Transverse colon (tissue), 4 donors: ENCODE measurements at regions not wholly inside any gene's neighbourhood (a gene's known extent, or its start where the extent isn't known, plus 50 kb on each side); places are given as distances from the start of the nearest gene placed in this dataset.

Experiments used
- DNase-seq: peaks from one replicate; pipeline ENCODE4 v3.0.0-alpha.2; 2019
- H3K27ac ChIP-seq, 4 donors: fragments of 200-600 bp; sonication (generic); 2 replicates each; pipeline ENCODE4 v1.5.1; 2016 to 2018; ENCODE audit warnings: inconsistent platforms in 4 of 4
- H3K27me3 ChIP-seq: fragments of 200-600 bp; sonication (generic); 2 replicates; pipeline ENCODE4 v1.5.1; 2017; ENCODE audit warnings: inconsistent platforms
- H3K36me3 ChIP-seq, 4 donors: fragments of 200-600 bp; sonication (generic); 2 replicates each; pipeline ENCODE4 v1.5.1; 2017 to 2019; ENCODE audit warnings: inconsistent platforms in 4 of 4
- H3K4me1 ChIP-seq, 4 donors: fragments of 200-600 bp; sonication (generic); 2 replicates each; pipeline ENCODE4 v1.5.1; 2017 to 2020; ENCODE audit warnings: inconsistent platforms in 4 of 4
- H3K4me3 ChIP-seq, 4 donors: fragments of 200-600 bp; sonication (generic); 1 replicate in 1 of 4; 2 replicates in 3 of 4; pipeline versions ENCODE4 v1.5.1 to v1.6.1; 2017 to 2019; ENCODE audit warnings: inconsistent platforms in 4 of 4
- H3K9me3 ChIP-seq, 2 donors: fragments of 200-600 bp; sonication (generic); 2 replicates each; pipeline ENCODE4 v1.5.1; 2017 to 2019; ENCODE audit warnings: inconsistent platforms in 2 of 2
- EP300 ChIP-seq: sonication (generic); formaldehyde crosslinking; IDR thresholded peaks from one replicate; pipeline ENCODE4 v1.6.1; 2017; ENCODE audit warnings: antibody characterized with exemption, low read depth
- POLR2A ChIP-seq: fragments of 450-650 bp; IDR thresholded peaks from one replicate; pipeline ENCODE4 v1.6.1; 2016; ENCODE audit warnings: antibody characterized with exemption, mild to moderate bottlenecking, moderate library complexity
- POLR2AphosphoS5 ChIP-seq, 3 donors: sonication (generic); formaldehyde crosslinking; IDR thresholded peaks; one replicate each; pipeline ENCODE4 v1.6.1; 2016; ENCODE audit warnings: antibody characterized with exemption in 3 of 3
- WGBS, 2 donors: methylation state at CpG; one replicate each; pipeline ENCODE4 v1.1.5; 2018; ENCODE audit warnings: low coverage in 1 of 2; 5-methylcytosine and 5-hydroxymethylcytosine counted together
- in situ Hi-C, 4 donors: fragments of 200-750 bp; cut with MboI; loops; one replicate each; pipeline versions ENCODE4 v1.15.0 to v1.15.1; 2017; ENCODE audit warnings: low sequenced_read_pairs in 3 of 4, low pct_ligation_motif_present in 1 of 4, low pct_unique_long_range_greater_than_20kb in 1 of 4
- intact Hi-C: fragments of 100-400 bp; cut with DNase I; formaldehyde crosslinking; loops from one replicate; pipeline ENCODE4 v1.15.1; 2023; ENCODE audit warnings: low total_unique reads
- TF ChIP-seq, protein P1 (sequence below), 5 experiments: fragments of 200-600 bp in 3 of 5; fragments of 450-650 bp in 2 of 5; sonication (generic) in 3 of 5; IDR thresholded peaks; 1 replicate in 2 of 5; 2 replicates in 3 of 5; pipeline ENCODE4 v1.5.1; 2016 to 2017; ENCODE audit warnings: antibody characterized with exemption in 5 of 5, inconsistent platforms in 3 of 5, mild to moderate bottlenecking in 2 of 5, moderate library complexity in 1 of 5

- no peak overlapping the region for H3K4me3 ChIP-seq
- in situ Hi-C loops, result no loop called here
- intact Hi-C loops, result no loop called here
- no peak overlapping the region for H3K27ac ChIP-seq
- no peaks in the 10 kb centered on the region for H3K36me3 ChIP-seq
- H3K9me3 ChIP-seq, result peaks cover 3 to 6% of the 10 kb centered on the region in 2 donors
- WGBS, 2 donors, result 51 to 71% methylated on average over 1 to 2 of the region's 2 CpGs
- H3K4me1 ChIP-seq, result no peaks in the 10 kb centered on the region
- TF ChIP-seq, protein P1, sequence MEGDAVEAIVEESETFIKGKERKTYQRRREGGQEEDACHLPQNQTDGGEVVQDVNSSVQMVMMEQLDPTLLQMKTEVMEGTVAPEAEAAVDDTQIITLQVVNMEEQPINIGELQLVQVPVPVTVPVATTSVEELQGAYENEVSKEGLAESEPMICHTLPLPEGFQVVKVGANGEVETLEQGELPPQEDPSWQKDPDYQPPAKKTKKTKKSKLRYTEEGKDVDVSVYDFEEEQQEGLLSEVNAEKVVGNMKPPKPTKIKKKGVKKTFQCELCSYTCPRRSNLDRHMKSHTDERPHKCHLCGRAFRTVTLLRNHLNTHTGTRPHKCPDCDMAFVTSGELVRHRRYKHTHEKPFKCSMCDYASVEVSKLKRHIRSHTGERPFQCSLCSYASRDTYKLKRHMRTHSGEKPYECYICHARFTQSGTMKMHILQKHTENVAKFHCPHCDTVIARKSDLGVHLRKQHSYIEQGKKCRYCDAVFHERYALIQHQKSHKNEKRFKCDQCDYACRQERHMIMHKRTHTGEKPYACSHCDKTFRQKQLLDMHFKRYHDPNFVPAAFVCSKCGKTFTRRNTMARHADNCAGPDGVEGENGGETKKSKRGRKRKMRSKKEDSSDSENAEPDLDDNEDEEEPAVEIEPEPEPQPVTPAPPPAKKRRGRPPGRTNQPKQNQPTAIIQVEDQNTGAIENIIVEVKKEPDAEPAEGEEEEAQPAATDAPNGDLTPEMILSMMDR (IDR thresholded peaks at IDR 0.05), result no peak
- TF ChIP-seq POLR2AphosphoS5 (IDR thresholded peaks at IDR 0.05), result no peak
- no peak for TF ChIP-seq POLR2A
- no peak for TF ChIP-seq EP300
- H3K27me3 ChIP-seq, result no peaks in the 10 kb centered on the region
- no peak for DNase-seq
These were observed 226.2 kb upstream of the CLEC14A start for GRCh38 chr14:38481952-38482678.

DNA sequence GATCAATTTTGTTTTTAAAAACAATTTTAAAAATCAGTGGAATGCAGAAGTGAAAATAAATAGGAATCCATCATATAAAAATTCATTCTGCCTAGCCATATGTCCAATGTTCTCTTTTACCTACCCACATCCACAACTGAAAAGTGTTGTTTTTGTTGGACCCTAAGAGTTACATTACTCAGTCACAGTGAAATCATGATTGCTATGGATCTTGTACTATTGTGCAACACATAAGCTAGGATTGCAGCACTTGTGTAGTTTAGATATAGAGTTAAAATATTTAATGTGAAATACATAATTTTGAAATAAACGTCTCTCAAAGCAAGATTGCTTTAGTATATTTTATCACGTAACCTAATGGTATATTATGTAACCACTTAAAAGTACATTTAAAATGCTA is 213.3 kb upstream of the CLEC14A start:
- 41 to 47% methylated on average over 2 of the region's 2 CpGs for WGBS, 2 donors
- intact Hi-C loops, result no loop called here
- no peaks in the 10 kb centered on the region for H3K9me3 ChIP-seq
- no peaks in the 10 kb centered on the region for H3K27me3 ChIP-seq
- TF ChIP-seq, protein P1 (IDR thresholded peaks at IDR 0.05), result no peak
- TF ChIP-seq POLR2AphosphoS5 (IDR thresholded peaks at IDR 0.05), result no peak
- TF ChIP-seq POLR2A, result no peak
- TF ChIP-seq EP300, result no peak
- no peaks in the 10 kb centered on the region for H3K36me3 ChIP-seq
- no peaks in the 10 kb centered on the region for H3K4me1 ChIP-seq
- DNase-seq, result no peak
- in situ Hi-C loops, result no loop called here
- no peak overlapping the region for H3K27ac ChIP-seq
- no peak overlapping the region for H3K4me3 ChIP-seq

DNA sequence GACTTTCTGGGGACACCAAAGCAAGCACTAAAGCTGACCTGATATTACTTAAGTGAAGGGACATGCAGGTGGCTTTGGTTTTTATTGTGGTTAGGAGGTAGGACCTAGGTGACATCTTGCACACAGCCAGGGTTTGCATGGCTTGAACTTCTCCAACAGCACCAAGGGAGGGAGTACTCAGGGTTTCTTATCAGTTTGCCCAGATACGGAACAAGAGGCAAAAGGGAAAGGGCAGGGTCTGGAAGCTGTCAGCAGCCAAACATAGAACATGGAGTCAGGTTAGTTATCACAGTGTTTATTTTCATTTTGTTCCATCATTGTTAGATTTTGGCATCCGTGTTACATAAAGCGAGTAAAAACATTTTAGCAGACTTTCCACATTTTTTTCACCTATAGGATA is 186.3 kb upstream of the CLEC14A start:
- H3K27me3 ChIP-seq, result no peaks in the 10 kb centered on the region
- no peaks in the 10 kb centered on the region for H3K36me3 ChIP-seq
- 38 to 53% methylated on average over 3 of the region's 3 CpGs for WGBS, 2 donors
- intact Hi-C loops (no loop called here), in situ Hi-C loops (no loop called here)
- H3K27ac ChIP-seq, result no peak overlapping the region
- no peak overlapping the region for H3K4me3 ChIP-seq
- H3K4me1 ChIP-seq, result no peaks in the 10 kb centered on the region
- H3K9me3 ChIP-seq, result peaks cover 0 to 5% of the 10 kb centered on the region in 2 donors
- DNase-seq, result no peak
- TF ChIP-seq POLR2AphosphoS5 (IDR thresholded peaks at IDR 0.05) (no peak), POLR2A (no peak), EP300 (no peak)
- TF ChIP-seq, protein P1 (IDR thresholded peaks at IDR 0.05), result no peak

GRCh38 chr14:38432186-38432585 is 176.3 kb upstream of the CLEC14A start:
- WGBS, 2 donors, result 71 to 85% methylated on average over 2 of the region's 2 CpGs
- intact Hi-C loops (no loop called here), in situ Hi-C loops (no loop called here)
- Histone ChIP-seq H3K27me3 (no peaks in the 10 kb centered on the region), H3K36me3 (no peaks in the 10 kb centered on the region), H3K4me1 (no peaks in the 10 kb centered on the region), H3K9me3 (no peaks in the 10 kb centered on the region), H3K4me3 (no peak overlapping the region), H3K27ac (no peak overlapping the region)
- DNase-seq, result no peak
- TF ChIP-seq POLR2A, result no peak
- TF ChIP-seq, protein P1 (IDR thresholded peaks at IDR 0.05), result no peak
